ENCODE measurements at regions not wholly inside any gene's neighbourhood (a gene's known extent, or its start where the extent isn't known, plus 50 kb on each side); places are given as distances from the start of the nearest gene placed in this dataset.
A peak's percentile ranks its signal among the peaks of the same experiment; 100 is the strongest.

- DNase-seq = no peak
Measured at GRCh38 chr6:112806163-112806865, 459.2 kb downstream of the RFPL4B start.

GRCh38 chr6:112821476-112821875 is 474.3 kb downstream of the RFPL4B start:
- DNase-seq = no peak

DNA sequence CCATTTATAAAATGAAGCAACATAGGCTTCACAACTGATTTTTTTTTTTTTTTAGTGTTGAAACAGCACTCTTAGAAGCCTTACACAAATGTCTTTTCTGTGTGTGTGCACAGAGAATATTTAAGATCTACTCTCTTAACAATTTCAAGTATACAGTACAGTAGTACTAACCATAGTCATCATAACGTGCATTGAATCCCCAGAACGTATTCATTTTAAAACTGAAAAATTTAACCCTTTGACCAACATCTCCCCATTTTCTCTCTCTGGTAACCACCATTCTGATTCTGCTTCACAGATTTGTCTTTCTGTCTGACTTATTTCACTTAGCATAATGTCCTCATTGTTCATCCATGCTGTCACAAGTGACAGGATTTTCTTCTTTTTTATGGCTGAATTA is 475.6 kb downstream of the RFPL4B start:
- DNase-seq = no peak

DNA sequence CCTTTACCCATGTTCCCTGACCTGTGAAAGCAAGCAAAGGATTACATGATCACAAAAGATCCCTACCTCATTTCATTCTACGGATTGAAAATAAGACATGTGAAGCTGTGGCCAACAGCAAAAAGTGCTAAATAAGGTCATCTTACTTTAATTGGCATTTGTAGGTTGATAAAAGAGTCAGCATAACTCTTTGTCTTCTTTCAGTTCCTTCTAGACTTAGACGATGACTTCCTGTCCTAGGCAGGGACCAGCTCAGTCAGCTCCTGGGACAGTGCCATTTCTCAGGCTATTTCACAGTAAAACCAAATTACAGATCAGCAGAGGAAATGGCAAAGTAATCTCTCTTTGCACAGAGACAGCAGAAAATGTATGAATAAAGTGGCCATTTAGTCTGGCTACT is 480.7 kb downstream of the RFPL4B start:
- no peak for DNase-seq

- DNase-seq = no peak
Measured at GRCh38 chr6:112831022-112831421, 483.9 kb downstream of the RFPL4B start.

DNA sequence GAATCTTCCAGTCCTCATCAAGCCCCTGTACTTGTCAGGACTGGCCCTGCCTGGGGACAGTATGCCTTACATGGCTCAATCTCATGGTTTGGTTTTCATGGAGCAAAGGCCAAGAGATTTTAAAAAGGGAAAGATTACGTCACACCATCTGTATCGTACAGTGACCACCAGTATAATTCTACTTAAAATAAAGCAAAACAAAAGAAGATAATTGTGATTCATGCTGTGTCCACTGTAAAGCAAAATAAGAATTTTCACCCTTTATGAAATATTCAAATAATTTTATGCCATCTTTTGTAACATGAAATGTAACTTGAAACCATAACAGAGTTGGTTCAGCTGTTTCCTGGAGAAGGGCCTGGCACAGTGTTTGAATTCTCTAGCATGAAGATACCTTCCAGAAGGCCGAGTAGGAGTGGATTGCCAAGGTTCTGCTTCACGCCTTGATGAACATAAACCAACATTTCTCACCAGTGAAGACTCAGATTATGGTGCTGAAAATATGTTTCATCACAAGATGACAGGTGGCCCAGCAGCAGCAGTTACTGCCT is 486.5 kb downstream of the RFPL4B start:
- peak; percentile 57 for DNase-seq

DNA sequence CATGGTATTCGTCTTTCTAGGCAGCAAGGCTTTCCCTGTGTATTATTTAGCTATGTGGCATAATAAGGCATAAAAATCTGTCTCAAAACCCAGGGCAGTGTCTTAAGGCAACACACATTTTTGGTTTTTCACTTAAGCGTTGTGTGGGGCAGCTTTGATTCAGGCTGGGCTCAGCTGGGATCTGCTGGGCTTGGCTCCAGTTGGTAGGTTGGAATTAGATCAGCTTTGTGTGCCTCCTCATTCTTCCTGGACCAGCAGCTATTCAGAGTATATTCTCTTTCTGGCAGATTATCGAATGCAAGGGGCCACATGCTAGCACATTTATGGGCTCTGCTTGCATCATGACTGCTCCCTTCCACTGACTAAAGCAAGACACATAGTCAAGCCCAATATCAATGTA is 487.9 kb downstream of the RFPL4B start:
- no peak for DNase-seq

GRCh38 chr6:112839525-112839961 is 492.4 kb downstream of the RFPL4B start:
- no peak for DNase-seq

GRCh38 chr6:112841553-112842329 is 494.6 kb downstream of the RFPL4B start:
- DNase-seq = no peak

DNA sequence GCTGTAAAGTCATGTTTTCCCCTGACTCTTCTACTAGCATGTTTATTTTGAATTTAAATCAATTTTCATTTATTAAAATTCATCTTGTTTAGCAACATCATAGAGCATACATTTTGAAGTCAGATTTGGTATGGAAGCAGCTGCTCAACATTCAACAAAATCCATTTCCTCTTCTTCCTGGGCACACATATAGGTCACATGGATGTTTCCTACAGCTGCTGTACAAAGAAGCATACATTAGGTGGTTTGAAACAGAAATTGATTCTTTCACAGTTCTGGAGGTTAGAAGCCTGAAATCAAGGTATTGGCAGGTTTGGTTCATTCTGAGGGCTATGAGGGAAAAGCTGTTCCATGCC is 495.2 kb downstream of the RFPL4B start:
- DNase-seq = no peak

- no peak for DNase-seq
Measured at GRCh38 chr6:112846681-112847080, 499.6 kb downstream of the RFPL4B start.

GRCh38 chr6:112851146-112851545 is 504.0 kb downstream of the RFPL4B start:
- no peak for DNase-seq

DNA sequence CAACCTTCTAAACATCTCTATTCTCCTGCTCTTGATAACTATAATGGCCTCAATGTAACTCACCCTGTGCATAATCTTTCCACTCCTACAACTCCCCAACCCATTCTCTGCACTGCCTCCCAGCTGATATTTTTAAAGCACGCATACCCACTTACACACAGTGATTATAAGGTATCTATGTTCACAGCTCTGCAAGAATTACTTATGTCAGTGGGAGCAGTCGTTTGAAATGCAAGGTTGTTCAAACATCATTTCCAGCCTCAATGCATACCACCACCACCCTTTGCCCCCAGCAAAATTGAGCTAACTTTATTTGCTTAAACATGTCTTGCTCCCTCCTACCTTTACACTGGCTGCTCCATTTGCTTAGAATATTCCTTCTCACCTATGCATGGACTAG is 506.0 kb downstream of the RFPL4B start:
- DNase-seq = peak; percentile 2

GRCh38 chr6:112863753-112864152 is 516.6 kb downstream of the RFPL4B start:
- no peak for DNase-seq

GRCh38 chr6:112865131-112865530 is 518.0 kb downstream of the RFPL4B start:
- DNase-seq = no peak

DNA sequence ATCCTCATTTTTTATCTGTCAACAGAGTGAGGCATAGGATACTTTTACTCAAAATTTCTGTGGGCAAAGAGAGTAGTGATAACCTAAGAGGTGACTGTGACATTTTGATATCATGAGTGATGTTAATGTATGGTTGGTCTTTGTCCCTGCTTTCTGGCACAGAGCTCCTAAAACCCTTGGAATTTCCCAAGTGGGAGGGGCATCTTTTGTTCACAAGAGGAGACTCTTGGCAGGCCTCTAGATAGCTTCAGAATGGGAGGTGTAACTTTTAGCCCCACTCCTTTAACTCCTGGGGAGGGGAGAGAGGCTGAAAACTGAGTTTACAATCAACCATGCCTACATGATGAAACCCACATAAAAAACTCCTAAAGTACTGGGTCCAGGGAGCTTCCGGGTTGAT is 527.8 kb downstream of the RFPL4B start:
- peak; percentile 13 for DNase-seq

- no peak for DNase-seq
Measured at GRCh38 chr6:112877134-112878100, 530.3 kb downstream of the RFPL4B start.

DNA sequence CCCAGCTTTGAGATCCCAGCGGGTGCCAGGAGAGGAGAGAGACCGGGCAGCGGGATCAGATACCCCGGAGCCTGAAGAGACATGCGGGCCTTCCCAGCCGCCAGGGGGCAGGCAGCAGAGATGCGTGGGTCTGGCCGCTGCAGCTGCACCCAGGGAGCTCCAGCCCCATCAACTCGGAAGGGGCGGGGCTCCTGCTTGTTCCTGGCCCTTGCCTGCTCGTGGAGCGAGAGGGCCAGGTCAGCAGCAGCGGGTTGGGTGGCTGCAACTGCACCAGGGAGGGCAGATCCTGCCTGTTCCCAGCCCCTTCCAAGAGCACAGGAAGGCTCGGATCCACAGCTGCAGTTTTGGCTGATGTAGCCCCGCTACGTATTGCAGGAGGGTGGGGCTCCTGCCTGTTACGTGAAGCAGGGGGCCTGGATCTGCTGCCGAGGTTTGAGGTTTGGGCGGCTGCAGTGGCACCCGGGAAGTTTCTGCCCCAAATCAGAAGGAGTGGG is 532.8 kb downstream of the RFPL4B start:
- peak; percentile 25 for DNase-seq

DNA sequence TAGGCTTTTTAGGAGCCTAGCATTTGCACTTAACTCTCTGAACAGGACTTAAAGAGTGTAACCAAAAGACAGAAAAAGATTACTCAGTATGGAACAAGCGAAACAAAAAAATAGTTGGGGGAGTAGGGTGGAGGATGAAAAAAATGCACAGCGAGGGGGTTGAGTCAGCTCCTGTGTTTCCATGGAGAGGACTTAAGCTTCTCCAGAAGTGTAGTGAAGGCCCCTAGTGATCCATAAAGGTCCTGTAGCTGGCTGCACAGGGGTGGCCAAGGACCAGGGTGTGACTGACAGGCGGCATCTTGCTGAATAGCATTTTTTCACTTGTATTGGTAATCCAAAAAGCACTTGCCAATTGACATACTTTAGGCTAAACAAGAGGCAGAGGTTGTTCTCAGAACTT is 533.9 kb downstream of the RFPL4B start:
- no peak for DNase-seq

GRCh38 chr6:112881828-112882780 is 535.0 kb downstream of the RFPL4B start:
- DNase-seq = peak; percentile 10

DNA sequence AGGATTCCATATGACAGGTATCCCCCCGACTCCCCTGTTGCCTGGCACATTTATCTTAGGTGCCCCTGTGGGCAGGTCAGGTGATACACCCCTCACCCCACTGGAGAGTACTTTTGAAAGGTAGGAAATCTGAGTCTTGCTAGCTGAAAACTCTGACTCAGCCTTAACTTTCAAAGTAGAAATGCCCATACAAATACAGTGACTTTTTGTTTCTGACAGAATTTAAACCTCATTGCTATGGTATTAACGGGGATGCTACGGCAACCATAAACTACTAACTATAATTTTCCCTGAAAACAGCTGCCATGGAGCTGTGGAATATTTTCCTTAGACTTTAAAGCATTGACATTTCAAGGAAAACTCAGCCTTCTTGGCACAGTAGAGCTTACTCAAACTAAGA is 536.0 kb downstream of the RFPL4B start:
- DNase-seq = no peak

- DNase-seq = peak; percentile 85
Measured at GRCh38 chr6:112886415-112886814, 539.3 kb downstream of the RFPL4B start.

Data from NCI-H69 (cell line).